HG02884 (cell line): ENCODE measurements at regions not wholly inside any gene's neighbourhood (a gene's known extent, or its start where the extent isn't known, plus 50 kb on each side); places are given as distances from the start of the nearest gene placed in this dataset.
"Not testable (repeated sequence)": the region's sequence is repeated elsewhere in the genome, so short reads cannot be mapped to it uniquely, and the experiment has no call there.

Experiments used
- ATAC-seq: cut with Tn5 transposase; IDR thresholded peaks from one replicate; pipeline ENCODE4 v1.9.1; 2021; ENCODE audit warnings: mild to moderate bottlenecking, moderate library complexity; ENCODE audit not compliant: unreplicated experiment

- ATAC-seq, result no peak
Observed at GRCh38 chr10:44564361-44564760, 179.5 kb upstream of the CXCL12 start.

GRCh38 chr10:44564790-44565189 lies 179.9 kb upstream of the CXCL12 start:
- no peak for ATAC-seq

GRCh38 chr10:44566786-44567185 lies 181.9 kb upstream of the CXCL12 start:
- no peak for ATAC-seq

- no peak for ATAC-seq
Observed at GRCh38 chr10:44567471-44567870, 182.6 kb upstream of the CXCL12 start.

GRCh38 chr10:44569193-44570091 lies 184.5 kb upstream of the CXCL12 start:
- ATAC-seq, result no peak

- ATAC-seq, result no peak
Observed at GRCh38 chr10:44571701-44572100, 186.8 kb upstream of the CXCL12 start.

GRCh38 chr10:44572146-44572545 lies 187.2 kb upstream of the CXCL12 start:
- no peak for ATAC-seq

- ATAC-seq, result no peak
Observed at GRCh38 chr10:44573821-44574220, 188.9 kb upstream of the CXCL12 start.

GRCh38 chr10:44574596-44575480 lies 189.9 kb upstream of the CXCL12 start:
- ATAC-seq, result no peak

GRCh38 chr10:44575601-44576380 lies 190.9 kb upstream of the CXCL12 start:
- ATAC-seq, result no peak

- ATAC-seq, result no peak
Observed at GRCh38 chr10:44576702-44577191, 191.8 kb upstream of the CXCL12 start.

- no peak for ATAC-seq
Observed at GRCh38 chr10:44577533-44577932, 192.6 kb upstream of the CXCL12 start.

- no peak for ATAC-seq
Observed at GRCh38 chr10:44578271-44578670, 193.4 kb upstream of the CXCL12 start.

- not testable (repeated sequence) for ATAC-seq
Observed at GRCh38 chr10:44578963-44579362, 194.1 kb upstream of the CXCL12 start.

GRCh38 chr10:44581996-44582395 lies 197.1 kb upstream of the CXCL12 start:
- ATAC-seq, result no peak

- no peak for ATAC-seq
Observed at GRCh38 chr10:44587488-44588318, 202.8 kb upstream of the CXCL12 start.

GRCh38 chr10:44589181-44589943 lies 204.5 kb upstream of the CXCL12 start:
- ATAC-seq, result no peak

- ATAC-seq, result no peak
Observed at GRCh38 chr10:44589944-44590449, 205.1 kb upstream of the CXCL12 start.

- ATAC-seq, result no peak
Observed at GRCh38 chr10:44591911-44592310, 207.0 kb upstream of the CXCL12 start.
